DMS79 (cell line): ENCODE measurements at regions not wholly inside any gene's neighbourhood (a gene's known extent, or its start where the extent isn't known, plus 50 kb on each side); places are given as distances from the start of the nearest gene placed in this dataset.

Experiments
- DNase-seq: peaks from one replicate; lab custom pipeline; 2025; lab: John Stamatoyannopoulos, UW

GRCh38 chr12:97335115-97335514 lies 127.5 kb upstream of the RMST start:
- no peak for DNase-seq

GRCh38 chr12:97336900-97337751 lies 125.5 kb upstream of the RMST start:
- no peak for DNase-seq

- DNase-seq: no peak
Observed at GRCh38 chr12:97342130-97342529, 120.5 kb upstream of the RMST start.

DNA sequence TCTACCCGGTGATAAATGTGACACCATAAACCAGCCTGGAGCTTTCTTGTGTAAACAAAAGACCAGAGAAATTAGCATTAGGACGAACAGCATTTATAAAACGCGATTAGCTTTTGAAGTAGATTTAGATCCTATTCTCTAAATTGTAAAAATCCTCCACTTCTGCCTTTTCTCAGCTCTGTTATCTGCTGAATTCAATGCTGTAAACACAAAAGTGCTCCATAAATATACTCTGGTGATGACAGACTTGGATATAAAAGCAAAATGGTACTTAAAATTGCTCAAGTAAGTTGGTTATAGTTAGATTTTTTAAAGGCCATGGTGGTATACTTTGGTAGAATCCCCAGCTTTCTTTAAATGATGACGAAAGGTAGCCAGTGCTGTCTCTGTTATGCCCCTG lies 114.6 kb upstream of the RMST start:
- no peak for DNase-seq

GRCh38 chr12:97358361-97358760 lies 104.2 kb upstream of the RMST start:
- no peak for DNase-seq

DNA sequence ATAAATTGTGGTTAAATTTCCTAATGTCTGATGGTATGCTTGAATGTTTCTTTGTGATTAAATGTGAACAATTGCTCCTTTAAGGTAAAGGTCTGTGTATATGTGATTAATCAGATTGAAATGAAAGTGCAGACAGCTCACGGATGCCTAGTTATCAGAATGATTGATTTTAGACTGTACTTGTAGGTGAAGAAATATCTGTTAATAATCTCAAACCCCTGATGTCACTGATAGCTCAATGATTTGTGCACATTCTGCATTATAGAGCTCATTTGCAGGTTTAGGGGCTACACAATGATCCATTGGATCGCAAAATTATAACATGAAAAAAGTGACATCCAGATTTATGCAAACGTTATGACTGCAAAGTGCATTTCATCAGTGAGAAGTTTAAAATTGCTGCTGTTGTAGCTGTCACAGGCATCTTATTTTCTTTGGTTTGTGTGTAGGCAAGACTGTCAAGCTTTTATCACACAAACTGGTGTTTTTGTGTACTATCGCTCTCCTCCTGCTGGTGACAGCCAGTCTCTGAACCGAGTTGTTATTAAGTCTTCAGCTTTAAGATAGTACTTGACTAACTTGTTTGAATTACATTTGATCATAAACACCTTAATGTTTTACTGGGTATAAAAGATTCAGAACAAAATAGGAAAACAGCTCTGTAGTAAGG lies 103.4 kb upstream of the RMST start:
- no peak for DNase-seq

- no peak for DNase-seq
Observed at GRCh38 chr12:97363693-97364092, 98.9 kb upstream of the RMST start.

GRCh38 chr12:97368462-97369163 lies 94.0 kb upstream of the RMST start:
- DNase-seq: no peak

DNA sequence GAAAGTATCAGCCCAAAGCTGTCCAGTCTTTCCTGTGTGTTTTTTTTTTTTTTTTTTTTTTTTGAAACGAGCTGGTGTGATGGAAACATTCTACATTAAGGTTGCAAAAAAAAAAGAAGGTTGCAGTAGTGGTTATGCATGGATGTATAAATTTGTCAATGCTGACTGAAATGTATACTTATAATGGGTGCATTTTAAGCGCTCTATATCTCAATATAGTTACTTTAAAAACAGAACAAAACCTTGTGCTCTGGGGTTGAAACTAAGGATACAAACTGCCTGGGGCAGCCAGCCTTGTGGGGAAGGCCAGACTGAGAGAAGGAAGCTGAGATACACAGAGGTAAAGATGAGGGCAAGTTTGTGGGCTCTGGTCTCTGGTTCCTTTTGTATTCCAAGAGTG lies 87.3 kb upstream of the RMST start:
- DNase-seq: no peak

- DNase-seq: no peak
Observed at GRCh38 chr12:97380440-97380839, 82.2 kb upstream of the RMST start.

DNA sequence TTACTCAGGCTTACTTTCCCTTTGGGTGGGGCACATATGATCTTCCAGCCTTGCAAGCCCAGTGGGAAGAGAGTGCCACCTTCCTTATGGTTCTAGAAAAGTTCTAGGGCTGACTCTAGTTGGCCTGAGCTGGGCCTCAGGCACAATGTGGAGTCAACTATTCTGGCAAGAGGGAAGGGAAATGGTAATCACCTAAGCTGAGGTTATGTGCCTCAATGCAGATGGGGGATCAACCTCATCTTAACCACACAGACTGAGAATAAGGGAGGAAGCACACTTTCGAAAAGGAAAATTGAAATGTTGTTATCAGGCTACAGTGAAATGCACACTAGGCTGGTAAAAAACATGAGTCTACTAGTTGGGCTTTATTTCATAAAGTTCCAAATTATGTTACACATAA lies 77.5 kb upstream of the RMST start:
- no peak for DNase-seq

DNA sequence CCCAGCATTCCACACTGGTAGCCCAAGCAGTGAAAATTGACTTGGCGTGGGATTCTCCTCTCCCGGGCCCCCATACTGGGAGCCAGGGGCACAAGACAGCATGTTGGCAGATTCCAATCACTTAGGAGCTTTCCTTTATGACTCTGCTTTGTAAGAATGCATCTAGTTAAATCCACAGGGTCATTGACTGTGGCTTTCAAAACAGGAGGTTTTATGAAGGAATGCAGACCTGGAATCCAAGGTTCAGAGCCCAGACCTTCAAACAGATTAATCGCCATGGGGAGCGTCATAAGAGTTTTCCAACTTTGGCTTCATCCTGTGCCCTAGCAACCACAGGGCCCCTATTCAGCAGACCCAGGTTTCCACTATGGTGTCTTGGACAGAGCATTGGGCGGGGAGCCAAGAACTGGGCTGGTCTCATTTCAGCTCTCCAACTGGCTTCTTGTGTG lies 76.4 kb upstream of the RMST start:
- peak; percentile 56 for DNase-seq

DNA sequence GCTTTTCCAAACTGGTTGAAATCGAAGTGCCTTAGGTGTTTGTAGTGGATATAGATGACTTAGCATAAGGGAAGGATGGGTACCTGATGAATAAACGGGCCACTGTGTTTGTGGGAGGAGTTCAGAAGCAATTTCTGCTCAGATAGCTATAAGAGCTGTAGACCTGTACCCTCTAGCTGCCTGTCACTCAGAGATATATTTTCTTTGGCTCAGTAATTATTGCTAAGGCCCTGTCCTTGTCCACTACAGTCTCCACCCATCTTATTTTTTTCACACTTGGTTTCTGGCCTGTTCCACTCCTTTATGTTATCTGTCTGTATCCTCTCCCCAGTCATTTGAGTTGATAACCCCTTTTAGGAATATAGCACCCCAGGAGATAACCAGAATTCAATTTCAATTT lies 74.8 kb upstream of the RMST start:
- DNase-seq: no peak

GRCh38 chr12:97394657-97395056 lies 67.9 kb upstream of the RMST start:
- no peak for DNase-seq

DNA sequence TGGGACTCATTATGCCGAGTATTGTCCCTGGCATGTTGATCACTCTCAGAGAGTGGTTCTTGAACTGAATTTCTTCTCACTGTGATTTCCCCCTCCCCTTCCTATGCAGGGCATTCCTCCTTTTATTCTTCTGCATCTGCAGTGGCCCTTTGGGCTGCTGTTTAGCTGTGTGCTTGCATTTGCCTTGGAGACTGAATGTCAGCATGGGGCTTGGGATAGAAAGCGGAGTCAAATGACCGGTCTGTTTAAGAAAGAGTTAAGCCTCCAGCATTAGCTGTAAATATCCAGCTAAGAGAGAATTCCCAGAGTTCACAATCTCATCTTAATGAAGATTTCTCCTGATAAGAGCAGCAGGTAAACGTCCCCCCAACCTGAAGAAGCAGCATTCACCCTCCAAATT lies 65.6 kb upstream of the RMST start:
- DNase-seq: no peak

GRCh38 chr12:97398704-97399103 lies 63.9 kb upstream of the RMST start:
- DNase-seq: no peak

GRCh38 chr12:97404093-97404492 lies 58.5 kb upstream of the RMST start:
- no peak for DNase-seq

DNA sequence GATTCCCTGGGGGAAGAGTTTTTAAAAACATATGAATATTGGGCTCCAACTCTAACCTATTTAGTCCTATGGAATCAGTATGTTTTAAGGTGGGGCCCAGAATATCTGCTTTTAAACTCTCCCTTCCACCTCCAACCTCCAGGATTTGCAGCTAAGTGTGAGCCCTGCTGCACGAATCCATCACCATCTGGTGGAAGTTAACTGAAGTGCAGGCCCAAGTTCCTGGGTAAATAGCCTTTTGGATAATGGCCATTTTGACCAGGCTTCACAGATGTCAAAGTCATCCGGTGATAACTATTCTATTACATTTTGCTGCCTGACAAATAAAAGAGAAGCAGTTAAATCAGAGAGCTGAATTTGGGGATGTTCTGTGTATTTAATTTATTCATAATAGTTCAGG lies 58.1 kb upstream of the RMST start:
- DNase-seq: no peak

DNA sequence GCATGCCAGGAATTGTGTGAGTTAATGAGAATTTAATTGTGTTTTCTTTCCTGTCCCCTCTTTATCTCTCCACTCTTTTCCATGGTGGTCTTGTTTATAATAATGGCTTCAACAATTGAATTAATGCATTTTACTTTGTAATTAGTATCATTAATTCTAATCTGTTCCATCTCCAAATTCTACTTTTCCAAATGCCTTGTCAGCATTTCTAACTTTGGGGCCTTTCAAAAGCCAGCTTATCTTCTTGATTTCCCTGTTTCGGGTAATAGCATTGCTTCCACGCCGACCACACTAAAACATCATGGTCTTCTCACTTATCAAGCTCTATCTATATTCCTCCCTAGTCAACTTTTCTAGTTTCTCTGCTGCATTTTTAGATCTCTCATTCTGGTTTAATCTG lies 54.2 kb upstream of the RMST start:
- DNase-seq: no peak

DNA sequence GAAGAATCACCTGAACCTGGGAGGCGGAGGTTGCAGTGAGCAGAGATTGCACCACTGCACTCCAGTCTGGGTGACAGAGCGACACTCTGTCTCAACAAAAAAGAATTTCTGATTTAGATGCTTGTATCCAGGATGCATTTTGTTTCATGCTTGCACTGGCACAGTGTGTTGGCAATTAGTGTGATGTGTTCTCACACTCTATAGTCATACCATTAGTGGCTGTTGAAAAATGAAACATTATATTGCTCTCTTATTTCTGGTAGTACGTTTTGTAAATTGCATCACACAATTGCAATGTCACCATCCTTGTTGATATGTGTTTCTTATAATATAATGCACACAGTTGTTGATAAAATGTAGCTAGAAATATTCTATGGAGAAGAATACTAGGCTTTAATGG lies 51.3 kb upstream of the RMST start:
- no peak for DNase-seq
